H1 (cell line): ENCODE measurements at regions not wholly inside any gene's neighbourhood (a gene's known extent, or its start where the extent isn't known, plus 50 kb on each side); places are given as distances from the start of the nearest gene placed in this dataset.

Experiments used
- GTF2F1 ChIP-seq: IDR thresholded peaks from 2 replicates; pipeline ENCODE4 v1.6.1; 2012; ENCODE audit warnings: low read depth, low read length, improper control_type of control experiment, borderline replicate concordance
- ZNF274 ChIP-seq: IDR thresholded peaks from 2 replicates; pipeline ENCODE4 v1.7.0; 2012; ENCODE audit warnings: low read length, borderline replicate concordance; ENCODE audit errors: extremely low read depth
- TF ChIP-seq, protein P1 (sequence below), 3 experiments: IDR thresholded peaks; 1 replicate in 2 of 3; 2 replicates in 1 of 3; pipeline versions ENCODE4 v1.5.1 to v1.6.1; 2011; ENCODE audit warnings: low read length in 3 of 3, mild to moderate bottlenecking in 3 of 3, inconsistent platforms in 2 of 3, low read depth in 1 of 3, moderate library complexity in 1 of 3; ENCODE audit not compliant: insufficient read depth in 1 of 3; ENCODE audit errors: control extremely low read depth in 1 of 3

GRCh38 chr16:86389566-86390328, 120.6 kb upstream of the FOXF1 start:
- TF ChIP-seq GTF2F1: no peak
- TF ChIP-seq ZNF274: no peak
- TF ChIP-seq, protein P1, sequence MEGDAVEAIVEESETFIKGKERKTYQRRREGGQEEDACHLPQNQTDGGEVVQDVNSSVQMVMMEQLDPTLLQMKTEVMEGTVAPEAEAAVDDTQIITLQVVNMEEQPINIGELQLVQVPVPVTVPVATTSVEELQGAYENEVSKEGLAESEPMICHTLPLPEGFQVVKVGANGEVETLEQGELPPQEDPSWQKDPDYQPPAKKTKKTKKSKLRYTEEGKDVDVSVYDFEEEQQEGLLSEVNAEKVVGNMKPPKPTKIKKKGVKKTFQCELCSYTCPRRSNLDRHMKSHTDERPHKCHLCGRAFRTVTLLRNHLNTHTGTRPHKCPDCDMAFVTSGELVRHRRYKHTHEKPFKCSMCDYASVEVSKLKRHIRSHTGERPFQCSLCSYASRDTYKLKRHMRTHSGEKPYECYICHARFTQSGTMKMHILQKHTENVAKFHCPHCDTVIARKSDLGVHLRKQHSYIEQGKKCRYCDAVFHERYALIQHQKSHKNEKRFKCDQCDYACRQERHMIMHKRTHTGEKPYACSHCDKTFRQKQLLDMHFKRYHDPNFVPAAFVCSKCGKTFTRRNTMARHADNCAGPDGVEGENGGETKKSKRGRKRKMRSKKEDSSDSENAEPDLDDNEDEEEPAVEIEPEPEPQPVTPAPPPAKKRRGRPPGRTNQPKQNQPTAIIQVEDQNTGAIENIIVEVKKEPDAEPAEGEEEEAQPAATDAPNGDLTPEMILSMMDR (IDR thresholded peaks at IDR 0.05; ENCODE audit: control extremely low read depth in 1 of 3, insufficient read depth in 1 of 3, low read depth in 1 of 3, low read length in 3 of 3): no peak
